ENCODE measurements at regions not wholly inside any gene's neighbourhood (a gene's known extent, or its start where the extent isn't known, plus 50 kb on each side); places are given as distances from the start of the nearest gene placed in this dataset.

DNA sequence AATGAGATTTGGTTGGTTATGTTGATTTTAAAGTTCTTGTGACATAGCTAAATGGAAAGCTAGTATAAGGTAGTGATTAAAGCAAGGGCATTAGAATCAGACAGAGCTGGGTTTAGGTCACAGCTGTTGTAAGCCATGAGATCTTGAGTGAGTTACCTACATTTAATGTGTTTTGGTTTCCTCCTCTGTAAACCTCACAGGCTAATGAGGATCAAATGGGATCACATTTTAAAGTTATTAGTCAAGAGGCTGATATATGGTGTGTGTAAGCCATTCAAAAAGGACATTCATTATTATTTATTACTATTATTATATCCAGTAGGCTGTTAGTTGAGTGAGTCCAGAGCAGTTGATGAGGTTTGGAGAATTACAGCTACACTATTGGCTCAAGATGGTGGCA, 416.2 kb downstream of the IRS1 start:
- no peak for DNase-seq

DNA sequence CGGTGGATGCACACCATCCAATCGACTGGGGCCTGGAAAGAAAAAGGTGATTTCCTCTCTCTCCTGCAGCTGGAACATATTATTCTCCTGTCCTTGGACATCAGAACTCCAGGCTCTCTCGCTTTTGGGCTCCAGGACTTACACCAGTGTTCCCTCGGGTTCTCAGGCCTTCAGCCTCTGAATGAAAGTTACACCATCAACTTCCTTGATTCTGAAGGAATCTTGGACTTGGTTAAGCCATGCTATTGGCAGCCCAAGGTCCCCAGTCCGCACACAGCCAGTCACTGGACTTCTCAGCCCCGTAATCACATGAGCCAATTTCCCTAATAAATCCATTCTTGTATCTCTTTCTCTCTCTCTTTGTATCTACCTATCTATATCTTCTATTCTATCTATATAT, 418.9 kb downstream of the IRS1 start:
- no peak for DNase-seq

DNA sequence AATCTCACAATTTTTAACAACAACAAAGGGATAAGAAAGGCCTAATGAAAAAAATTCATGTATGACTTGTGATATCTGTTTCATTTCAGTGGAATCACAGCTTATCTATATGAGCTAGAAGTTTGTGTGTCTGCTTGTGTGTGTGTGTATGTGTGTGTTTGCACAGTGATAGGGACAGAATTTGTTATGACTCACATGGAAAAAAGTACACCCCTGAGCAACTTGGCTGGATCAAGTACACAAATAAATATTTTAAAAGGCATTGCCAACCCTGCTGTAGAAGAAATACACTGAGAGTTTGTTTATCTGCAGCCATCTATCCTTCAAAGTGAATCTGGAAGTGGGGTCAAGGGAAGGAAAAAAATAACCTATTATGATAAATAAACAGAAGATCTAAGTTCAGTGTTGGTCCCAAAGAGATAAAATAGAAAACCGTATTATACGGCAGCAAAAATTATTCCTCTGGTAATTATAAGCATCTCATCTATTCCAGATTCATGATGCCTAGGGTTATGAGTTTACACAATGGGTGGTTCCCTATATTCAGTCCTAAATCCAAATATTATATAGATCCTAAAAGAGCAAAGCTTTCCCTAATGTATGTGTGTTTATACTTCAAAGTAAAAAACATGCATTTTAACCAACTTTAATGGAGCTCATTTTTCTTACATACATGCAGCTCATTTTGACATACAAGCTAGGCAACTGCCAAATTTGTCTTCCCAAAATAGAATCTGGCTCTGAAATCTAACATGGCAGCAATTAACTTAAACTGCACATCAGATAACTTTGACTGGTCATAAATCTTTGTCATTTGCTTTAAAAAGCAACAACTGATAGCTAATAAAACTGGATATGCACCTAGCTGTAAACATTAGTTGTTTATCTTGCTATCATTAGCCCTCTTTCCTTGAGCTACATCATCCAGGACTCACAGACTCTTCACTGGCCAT, 420.6 kb downstream of the IRS1 start:
- no peak for DNase-seq

DNA sequence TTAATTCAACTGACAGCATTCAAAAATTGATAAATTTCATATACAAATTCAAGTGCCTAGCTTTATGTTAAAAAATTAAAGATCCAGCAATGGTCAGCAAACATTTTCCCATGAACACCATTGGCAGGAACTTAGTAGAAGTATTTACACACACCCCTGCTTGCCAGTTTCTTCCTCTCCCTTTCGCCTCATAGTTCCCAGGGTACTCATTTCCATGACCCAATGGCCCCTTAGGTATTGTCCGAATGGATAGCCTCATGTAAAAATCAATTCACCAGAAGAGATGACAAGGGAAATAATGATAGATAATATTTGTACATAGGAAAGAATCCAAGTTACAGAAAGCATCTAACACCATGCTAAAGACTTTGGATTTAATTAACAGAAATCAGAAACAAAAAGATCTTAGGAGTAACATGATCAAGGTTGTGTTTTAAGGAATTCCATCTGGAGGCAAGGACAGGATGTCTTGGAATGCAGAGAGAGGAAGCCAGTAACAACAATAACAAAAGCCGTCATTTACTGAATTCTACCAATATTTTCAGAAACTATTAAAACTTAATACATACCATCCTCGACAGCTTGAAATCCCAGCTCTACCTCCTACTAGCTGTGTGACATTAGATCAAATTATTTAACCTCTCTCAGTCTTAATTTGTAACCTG, 423.0 kb downstream of the IRS1 start:
- DNase-seq: no peak

DNA sequence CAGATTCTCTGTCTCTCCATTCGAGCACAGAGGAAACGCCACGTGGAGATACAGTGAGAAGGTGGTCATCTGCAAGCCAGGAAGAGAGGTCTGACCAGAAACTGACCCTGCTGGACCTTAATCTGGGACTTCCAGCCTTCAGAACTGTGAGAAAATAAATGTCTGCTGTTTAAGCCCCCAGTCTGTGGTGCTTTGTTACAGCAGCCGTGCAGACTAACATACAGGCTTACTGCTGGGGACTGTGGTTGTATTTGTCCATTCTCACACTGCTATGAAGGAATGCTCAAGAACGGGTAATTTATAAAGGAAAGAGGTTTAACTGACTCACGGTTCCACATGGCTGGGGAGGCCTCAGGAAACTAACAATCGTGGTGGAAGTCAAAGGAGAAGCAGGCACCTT, 432.7 kb downstream of the IRS1 start:
- DNase-seq: no peak

DNA sequence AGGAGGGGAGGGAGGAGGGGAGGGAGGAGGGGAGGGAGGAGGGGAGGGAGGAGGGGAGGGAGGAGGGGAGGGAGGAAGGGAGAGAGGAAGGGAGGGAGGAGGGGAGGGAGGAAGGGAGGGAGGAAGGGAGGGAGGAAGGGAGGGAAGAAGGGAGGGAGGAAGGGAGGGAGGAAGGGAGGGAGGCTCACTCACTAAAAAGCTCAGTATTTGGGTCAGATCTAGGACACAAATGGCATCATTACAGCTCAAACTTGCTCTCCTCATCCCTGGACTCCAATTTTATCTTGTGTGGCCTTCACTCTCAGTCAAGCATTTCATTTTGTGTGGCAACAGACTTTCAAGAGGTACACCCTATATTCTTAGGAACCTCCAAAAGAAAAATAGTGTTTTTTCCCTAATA, 435.4 kb downstream of the IRS1 start:
- DNase-seq: no peak

DNA sequence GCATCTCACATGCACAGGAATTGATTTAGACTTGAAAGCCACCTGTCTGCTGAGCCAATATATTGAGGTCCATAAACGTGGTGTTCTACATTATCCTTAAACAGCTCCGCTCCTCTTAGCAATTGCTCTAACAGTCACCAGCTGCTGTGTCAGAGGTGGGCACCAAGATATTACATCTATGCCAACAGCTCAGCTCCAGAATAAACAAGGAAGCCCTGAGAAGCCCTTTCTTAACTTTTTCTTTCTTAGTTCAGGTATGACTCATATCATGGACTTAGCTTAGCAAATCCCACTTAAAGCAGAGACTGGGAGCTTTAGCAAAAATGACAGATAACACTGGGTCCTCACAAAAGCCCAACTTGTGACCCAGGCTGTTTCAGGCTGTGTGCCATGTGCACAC, 436.6 kb downstream of the IRS1 start:
- no peak for DNase-seq

DNA sequence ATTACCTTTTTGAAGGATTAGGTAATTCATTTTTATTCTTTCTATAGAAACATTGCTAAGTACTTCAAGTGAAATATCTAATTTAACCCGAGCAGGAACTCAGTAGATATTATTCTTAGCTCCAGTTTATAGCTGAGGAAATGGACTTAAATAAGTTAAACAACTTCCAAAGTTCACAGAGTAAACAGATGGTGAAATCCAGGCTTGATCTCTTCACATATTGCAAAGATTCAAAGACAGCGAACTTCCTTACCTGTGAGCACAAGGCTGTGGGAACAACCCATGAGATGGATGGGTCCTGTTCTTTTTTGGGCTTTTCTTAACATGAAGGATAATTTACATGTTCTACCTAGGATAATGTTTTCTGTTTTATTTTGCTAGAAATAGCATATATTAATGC, 439.0 kb downstream of the IRS1 start:
- DNase-seq: no peak

DNA sequence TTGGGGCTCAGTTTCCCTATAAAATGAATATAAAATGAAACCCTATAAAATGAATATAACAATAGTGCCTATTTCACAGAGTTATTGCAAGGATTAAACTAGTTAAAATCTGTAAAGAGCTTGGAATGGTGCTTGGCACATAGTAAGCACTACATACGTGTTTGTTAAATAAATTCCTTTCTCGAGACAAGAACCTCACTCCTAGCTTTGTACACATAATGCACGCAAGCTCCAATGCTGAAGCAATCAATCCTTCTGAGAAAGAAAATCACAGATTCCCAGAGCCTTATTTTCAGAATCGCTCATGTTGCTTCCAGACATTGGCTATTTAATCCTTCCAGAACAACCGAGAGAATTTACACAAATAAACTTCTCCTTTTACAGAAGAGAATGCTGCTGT, 440.9 kb downstream of the IRS1 start:
- no peak for DNase-seq

DNA sequence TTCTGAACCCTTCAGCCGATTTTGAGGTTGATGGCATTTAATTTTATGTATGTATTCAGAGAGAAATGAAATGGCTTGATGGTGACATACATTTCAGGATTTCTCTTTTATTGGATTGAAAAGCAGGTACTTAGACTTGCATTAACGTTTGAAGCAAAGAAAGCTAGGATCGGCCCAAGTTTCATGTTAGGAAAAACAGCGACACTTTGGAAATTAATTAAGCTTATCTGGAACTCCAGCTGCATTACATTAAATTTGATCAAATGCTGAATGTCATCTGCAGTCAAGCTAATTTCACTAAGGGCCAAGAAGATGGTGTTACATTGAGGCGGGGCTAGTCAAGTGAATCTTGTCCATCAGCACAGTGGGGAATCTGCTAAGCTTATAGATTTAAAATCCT, 441.8 kb downstream of the IRS1 start:
- no peak for DNase-seq

DNA sequence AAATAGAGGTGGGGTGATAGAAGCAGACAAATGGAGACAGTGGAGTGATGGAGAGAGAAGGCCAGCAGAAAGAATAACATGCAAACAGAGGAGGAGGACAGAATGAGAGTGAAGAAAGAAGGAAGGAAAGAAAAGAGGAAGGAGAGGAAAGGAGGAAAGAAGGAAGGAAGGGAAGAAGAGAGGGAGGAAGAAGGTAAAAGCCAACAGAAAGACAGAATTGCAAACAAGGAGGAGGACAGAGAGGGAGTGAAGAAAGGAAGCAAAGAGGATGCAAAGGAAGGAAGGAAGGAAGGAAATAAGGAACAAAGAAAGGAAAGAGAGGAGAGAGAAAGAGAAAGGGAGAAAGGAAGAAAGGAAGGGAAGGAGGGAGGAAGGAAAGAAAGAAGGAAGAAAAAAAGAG, 444.0 kb downstream of the IRS1 start:
- DNase-seq: no peak

DNA sequence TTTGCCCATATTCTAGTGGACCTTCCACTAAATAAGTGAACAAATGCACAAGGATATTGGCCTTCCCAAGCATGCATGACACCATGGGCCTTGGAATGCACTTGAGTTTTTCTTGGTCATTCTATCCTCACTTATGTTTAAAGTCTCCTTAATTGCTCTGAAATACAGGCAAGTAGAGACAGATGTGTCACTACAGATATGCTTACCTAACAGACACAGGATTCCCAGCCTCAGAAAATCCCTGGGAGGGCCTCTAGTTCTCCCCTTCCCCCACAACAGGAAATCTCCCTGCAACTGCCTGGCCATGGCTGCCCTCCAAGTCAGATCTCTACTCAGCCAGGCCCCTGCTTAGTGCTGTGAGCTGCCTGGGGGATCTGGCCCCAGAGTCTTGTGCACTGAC, 445.2 kb downstream of the IRS1 start:
- DNase-seq: no peak

DNA sequence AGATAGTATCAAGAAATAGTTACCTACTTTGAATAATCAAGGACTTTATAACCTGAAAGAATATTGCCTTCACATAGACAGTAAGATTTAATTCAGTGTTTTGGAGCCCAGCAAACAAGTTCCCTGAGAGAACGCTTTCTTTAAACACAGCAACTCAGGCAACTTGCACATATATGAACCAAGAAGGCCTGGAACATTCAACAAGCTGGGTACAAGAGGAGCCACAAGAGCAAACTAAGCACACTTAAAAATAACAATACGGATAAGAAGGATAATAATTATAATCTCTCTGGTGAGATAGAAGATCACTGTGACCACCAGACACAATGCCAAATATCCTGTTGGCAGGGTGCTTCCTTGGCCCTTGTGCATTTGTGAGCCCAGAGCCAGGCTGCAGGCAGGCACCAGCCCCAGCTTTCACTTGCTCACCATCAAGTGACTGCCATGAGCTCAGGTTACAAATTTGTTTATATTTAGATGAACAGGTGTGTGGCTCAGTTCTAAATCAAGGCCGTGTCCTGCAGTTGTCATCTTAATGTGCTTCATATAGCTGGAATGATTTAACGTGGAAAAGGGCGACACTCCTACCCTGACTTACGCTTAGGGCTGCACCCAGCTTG, 446.6 kb downstream of the IRS1 start:
- peak; percentile 12 for DNase-seq

DNA sequence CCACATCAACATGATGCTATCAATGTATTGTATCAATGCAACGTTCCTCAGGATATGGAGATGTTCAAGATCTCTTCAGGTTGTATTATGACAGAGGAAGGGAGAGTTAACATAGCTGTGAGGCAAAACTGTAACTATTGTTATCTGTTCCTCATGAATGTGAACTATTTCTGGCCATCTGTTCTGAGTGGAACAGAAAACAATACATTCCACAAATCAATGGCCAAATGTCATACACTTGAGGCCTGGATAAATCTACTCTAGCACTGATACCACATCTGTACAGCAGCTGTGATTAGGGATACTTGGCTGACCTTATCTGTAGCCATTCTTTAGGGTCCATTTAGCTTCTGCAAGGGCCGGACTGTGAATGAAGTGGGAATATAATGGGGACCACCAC, 447.9 kb downstream of the IRS1 start:
- no peak for DNase-seq

DNA sequence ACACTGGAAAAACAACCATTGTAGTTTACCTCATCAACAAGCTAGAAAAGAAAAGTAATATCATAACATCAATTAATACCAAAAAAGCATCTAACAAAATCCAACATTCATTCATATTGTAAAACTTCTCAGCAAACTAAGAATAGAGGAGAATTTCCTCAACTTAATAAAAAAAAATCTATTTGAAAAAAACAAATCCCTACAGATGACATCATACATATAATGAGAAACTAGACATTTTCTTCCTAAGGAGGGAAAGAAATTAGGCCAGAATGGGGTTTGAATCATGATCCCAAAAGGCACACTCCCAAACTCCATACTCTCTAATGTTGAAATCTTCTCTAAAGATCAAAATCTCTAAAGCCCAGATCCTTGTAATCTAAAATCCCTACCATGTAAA, 460.0 kb downstream of the IRS1 start:
- DNase-seq: no peak

DNA sequence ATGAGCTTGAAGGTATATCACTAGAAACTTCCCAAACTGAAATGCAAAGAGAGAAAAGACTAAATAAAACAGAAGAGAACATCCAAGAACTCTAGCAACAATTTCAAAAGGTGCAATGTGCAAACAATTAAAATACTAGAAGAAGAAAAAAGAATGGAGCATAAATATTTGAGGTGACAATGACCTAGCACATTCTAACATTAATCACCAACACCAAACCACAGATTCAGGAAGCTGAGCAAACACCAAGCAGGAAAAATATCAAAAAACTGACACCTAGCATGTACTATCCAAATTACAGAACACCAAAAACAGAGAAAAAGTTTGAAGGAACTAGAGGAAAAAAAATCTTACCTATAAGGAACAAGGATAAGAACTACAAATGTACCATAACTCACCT, 460.8 kb downstream of the IRS1 start:
- DNase-seq: no peak

DNA sequence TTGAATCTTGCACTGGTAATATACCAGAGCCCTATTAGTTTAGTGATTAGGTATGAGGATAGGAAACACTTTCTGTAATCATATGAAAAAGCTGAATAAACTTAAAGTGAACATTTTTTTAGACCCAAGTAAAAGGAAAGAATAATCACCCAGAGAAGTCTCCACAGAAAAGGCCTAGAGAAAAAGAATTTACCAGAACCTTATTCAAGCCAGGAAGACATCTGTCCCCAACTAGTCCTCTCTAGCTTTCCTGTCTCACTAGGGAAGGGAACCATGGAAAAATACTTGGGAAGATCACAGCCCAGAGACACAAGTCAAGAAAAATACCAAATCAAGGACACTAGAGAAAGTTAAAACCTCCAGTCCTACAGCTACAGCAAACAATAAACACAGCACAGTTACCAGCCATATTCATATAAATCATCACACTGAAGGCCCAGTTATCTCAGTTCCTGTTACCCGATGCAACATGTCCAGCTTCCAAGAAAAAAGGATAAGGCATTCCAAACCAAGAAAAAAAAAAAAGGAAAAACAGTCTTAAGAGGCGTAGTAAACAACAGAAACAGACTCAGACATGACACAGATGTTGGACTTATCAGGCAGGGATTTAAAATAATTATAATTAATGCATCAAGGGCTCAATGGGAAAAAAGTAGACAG, 461.5 kb downstream of the IRS1 start:
- DNase-seq: no peak

DNA sequence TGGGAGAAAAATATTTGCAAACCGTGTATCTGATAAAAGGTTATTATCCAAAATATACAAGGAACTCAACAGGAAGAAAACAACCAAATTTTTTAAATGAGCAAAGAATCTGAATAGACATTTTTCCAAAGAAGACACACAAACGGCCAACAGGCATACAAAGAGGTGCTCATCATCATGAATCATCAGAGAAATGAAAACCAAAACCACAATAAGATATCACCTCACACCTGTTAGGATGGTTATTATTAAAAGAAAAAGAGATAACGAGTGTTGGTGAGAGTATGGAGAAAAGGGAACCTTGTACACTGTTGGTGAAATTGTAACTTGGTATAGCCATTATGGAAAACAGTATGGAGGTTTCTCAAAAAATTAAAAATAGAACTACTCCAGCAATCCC, 463.3 kb downstream of the IRS1 start:
- no peak for DNase-seq

DNA sequence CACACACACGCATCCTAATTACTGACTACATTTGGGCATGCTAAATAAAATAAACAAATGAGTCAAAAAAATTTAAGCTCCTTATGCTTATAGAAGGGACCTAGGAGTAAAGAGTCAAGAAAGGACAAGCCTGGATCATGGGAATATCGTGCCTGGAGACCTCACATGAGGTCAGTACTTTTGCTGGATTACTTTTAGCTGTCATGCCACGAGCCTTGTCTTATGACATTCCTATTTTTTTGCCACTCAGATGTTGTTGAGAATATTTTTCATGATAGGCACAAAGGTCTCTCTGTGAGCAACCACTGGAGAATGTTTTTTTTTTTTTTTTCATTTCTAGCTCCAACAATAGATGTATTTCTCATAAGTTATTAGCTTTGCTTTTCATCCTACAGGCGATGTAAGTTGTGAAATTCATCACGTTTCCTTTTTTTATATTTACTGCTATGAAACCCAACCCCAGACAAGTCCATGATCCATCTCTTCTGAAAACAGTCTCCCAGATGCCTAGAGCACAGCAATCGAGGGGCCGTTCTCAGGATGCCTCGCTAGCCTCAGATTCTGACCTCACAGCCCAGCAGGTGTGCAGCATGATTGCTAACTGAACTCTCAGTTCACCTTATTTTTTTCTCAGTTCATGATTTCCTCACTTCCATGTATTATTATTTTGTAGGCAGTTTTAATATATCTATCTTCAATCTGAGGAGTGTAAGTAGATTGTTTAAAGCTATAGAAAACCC, 464.5 kb downstream of the IRS1 start:
- no peak for DNase-seq

DNA sequence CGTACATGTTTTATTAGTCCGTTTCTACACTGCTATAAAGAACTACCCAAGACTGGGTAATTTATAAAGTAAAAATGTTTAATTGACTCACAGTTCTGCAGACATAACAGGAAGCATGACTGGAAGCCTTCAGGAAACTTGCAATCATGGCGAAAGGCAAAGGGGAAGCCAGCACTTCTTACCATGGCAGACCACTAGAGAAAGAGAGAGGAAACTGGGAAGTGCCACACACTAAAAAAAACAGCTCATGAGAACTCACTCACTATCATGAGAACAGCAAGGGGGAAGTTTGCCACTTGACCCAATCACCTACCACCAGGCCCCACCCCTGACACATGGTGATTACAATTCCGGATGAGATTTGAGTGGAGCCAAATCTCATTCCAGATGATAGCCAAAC, 466.2 kb downstream of the IRS1 start:
- no peak for DNase-seq

DNA sequence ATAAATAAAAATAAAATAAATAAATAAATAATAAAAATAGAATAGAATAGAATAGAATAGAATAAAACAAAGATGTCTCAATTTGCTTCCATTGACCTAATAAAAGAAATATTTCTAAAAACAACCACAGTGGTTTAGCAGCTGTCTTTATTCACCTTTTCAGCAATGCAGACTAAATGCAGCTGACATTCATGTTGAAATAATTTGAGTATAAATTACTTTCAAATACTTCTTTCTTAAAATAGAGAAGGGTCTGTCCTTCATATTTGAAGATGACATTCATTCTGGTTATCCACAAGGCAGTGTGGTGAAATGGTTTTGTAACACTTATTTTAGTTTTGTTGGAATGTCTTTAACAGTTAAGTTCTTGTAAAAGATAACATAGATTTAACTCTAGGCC, 469.4 kb downstream of the IRS1 start:
- no peak for DNase-seq

DNA sequence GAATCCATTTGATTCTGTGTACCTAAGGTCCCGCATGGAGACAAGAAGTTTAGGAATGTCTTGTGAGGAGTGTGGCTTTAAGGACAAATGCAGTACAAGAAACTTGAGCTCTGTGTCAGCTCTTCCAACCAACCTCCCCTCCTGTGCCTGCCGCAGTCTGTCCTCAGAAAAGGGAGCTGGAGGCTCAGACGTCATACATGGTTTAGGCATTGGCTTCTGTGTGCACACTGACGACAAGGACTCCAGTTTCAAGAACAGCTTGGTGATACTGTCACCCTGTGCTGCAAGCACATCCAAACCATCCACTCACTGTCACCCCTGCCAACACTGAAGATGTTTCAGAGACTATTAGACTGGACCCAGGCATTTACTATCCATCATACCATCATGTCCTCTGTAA, 470.4 kb downstream of the IRS1 start:
- DNase-seq: no peak

All from muscle of arm (tissue), 1 donor.